WTC11 (cell line): ENCODE measurements at regions not wholly inside any gene's neighbourhood (a gene's known extent, or its start where the extent isn't known, plus 50 kb on each side); places are given as distances from the start of the nearest gene placed in this dataset.

Source experiments
- ATAC-seq: fragments of 200-7000 bp; cut with Tn5 transposase; 2 replicates; pipeline ENCODE4 v1.10.0; 2021; ENCODE audit warnings: mild to moderate bottlenecking, moderate library complexity
- CTCF ChIA-PET: fragments of 300-600 bp; sonication (Branson Sonifier 250); formaldehyde crosslinking; loops from one replicate; lab custom pipeline; 2021; ENCODE audit warnings: antibody characterized with exemption; lab: Charles Lee
- POLR2A ChIA-PET: fragments of 350-600 bp; sonication (Branson Sonifier 250); formaldehyde crosslinking; loops from one replicate; lab custom pipeline; 2021; ENCODE audit warnings: antibody characterized with exemption; lab: Charles Lee
- DNase-seq: peaks from one replicate; pipeline ENCODE4 v3.0.0; 2021; ENCODE audit warnings: low spot score
- H3K27ac Mint-ChIP-seq: 2 replicates; pipeline ENCODE4 v1.8.0; 2021; ENCODE audit warnings: mixed read lengths
- H3K27me3 Mint-ChIP-seq: 2 replicates; pipeline ENCODE4 v1.8.0; 2021; ENCODE audit warnings: low read depth, mild to moderate bottlenecking, moderate library complexity, mixed read lengths
- H3K36me3 Mint-ChIP-seq: 2 replicates; pipeline ENCODE4 v1.8.0; 2021; ENCODE audit warnings: mixed read lengths
- H3K4me1 Mint-ChIP-seq: 2 replicates; pipeline ENCODE4 v1.8.0; 2022; ENCODE audit warnings: mixed read lengths
- H3K4me3 Mint-ChIP-seq: 2 replicates; pipeline ENCODE4 v1.8.0; 2021; ENCODE audit warnings: mild to moderate bottlenecking, moderate library complexity, mixed read lengths
- H3K9me3 Mint-ChIP-seq: 2 replicates; pipeline ENCODE4 v1.8.0; 2021; ENCODE audit warnings: mixed read lengths
- GABPB1 ChIP-seq: sonication (generic); formaldehyde crosslinking; IDR thresholded peaks from 2 replicates; pipeline ENCODE4 v1.8.1; 2023; ENCODE audit warnings: mild to moderate bottlenecking, missing genetic modification reagents
- MXD4 ChIP-seq: fragments of 250-450 bp; sonication (Bioruptor Pico); IDR thresholded peaks from 2 replicates; pipeline ENCODE4 v1.8.0; 2021; ENCODE audit warnings: mild to moderate bottlenecking, moderate library complexity, borderline replicate concordance
- NFE2L1 ChIP-seq: sonication (generic); formaldehyde crosslinking; IDR thresholded peaks from 2 replicates; pipeline ENCODE4 v1.8.1; 2023; ENCODE audit warnings: missing genetic modification reagents
- RORB ChIP-seq: fragments of 250-450 bp; sonication (Bioruptor Pico); IDR thresholded peaks from 2 replicates; pipeline ENCODE4 v1.9.0; 2021; ENCODE audit warnings: mild to moderate bottlenecking
- TEAD4 ChIP-seq: sonication (generic); formaldehyde crosslinking; IDR thresholded peaks from 2 replicates; pipeline ENCODE4 v1.8.0; 2022; ENCODE audit warnings: mild to moderate bottlenecking, missing genetic modification reagents
- ZNF396 ChIP-seq: fragments of 250-450 bp; sonication (Bioruptor Pico); IDR thresholded peaks from 2 replicates; pipeline ENCODE4 v1.8.0; 2021; ENCODE audit warnings: mild to moderate bottlenecking, moderate library complexity, borderline replicate concordance
- ZNF416 ChIP-seq: fragments of 250-450 bp; sonication (Bioruptor Pico); IDR thresholded peaks from 2 replicates; pipeline ENCODE4 v1.9.0; 2021; ENCODE audit warnings: mild to moderate bottlenecking, inconsistent platforms
- ZNF423 ChIP-seq: fragments of 250-450 bp; sonication (Bioruptor Pico); IDR thresholded peaks from 2 replicates; pipeline ENCODE4 v2.1.2; 2022; ENCODE audit warnings: mild to moderate bottlenecking, moderate library complexity
- TF ChIP-seq, protein P1 (sequence below): fragments of 250-450 bp; sonication (Bioruptor Pico); IDR thresholded peaks from 2 replicates; pipeline ENCODE4 v1.9.0; 2021; ENCODE audit warnings: moderate library complexity, mild to moderate bottlenecking, inconsistent platforms, borderline replicate concordance
- TF ChIP-seq, protein P2 (sequence below): sonication (generic); formaldehyde crosslinking; IDR thresholded peaks from 2 replicates; pipeline ENCODE4 v1.8.1; 2023; ENCODE audit warnings: mild to moderate bottlenecking, moderate library complexity, missing genetic modification reagents
- TF ChIP-seq, protein P3 (sequence below): sonication (generic); formaldehyde crosslinking; IDR thresholded peaks from 2 replicates; pipeline ENCODE4 v1.8.1; 2023; ENCODE audit warnings: mild to moderate bottlenecking, missing genetic modification reagents
- TF ChIP-seq, protein P4 (sequence below): sonication (generic); formaldehyde crosslinking; IDR thresholded peaks from 2 replicates; pipeline ENCODE4 v1.8.0; 2022; ENCODE audit warnings: mild to moderate bottlenecking, missing genetic modification reagents
- TF ChIP-seq, protein P5 (sequence below): sonication (generic); formaldehyde crosslinking; IDR thresholded peaks from 2 replicates; pipeline ENCODE4 v1.8.1; 2022; ENCODE audit warnings: missing genetic modification reagents, borderline replicate concordance
- TF ChIP-seq, protein P6 (sequence below): sonication (generic); formaldehyde crosslinking; IDR thresholded peaks from 2 replicates; pipeline ENCODE4 v1.8.0; 2023; ENCODE audit warnings: missing genetic modification reagents, mild to moderate bottlenecking, borderline replicate concordance
- TF ChIP-seq, protein P7 (sequence below): sonication (generic); formaldehyde crosslinking; conservative IDR thresholded peaks from 2 replicates; pipeline ENCODE4 v1.8.1; 2023; ENCODE audit warnings: mild to moderate bottlenecking, low read depth, missing genetic modification reagents, moderate library complexity
- TF ChIP-seq, protein P8 (sequence below): fragments of 250-450 bp; sonication (Bioruptor Pico); IDR thresholded peaks from 2 replicates; pipeline ENCODE4 v2.1.2; 2022; ENCODE audit warnings: mild to moderate bottlenecking, moderate library complexity
- TF ChIP-seq, protein P9 (sequence below): sonication (generic); formaldehyde crosslinking; IDR thresholded peaks from 2 replicates; pipeline ENCODE4 v1.8.1; 2022; ENCODE audit warnings: low read depth, missing genetic modification reagents, borderline replicate concordance
- TF ChIP-seq, protein P10 (sequence below): sonication (generic); formaldehyde crosslinking; IDR thresholded peaks from 2 replicates; pipeline ENCODE4 v1.8.1; 2022; ENCODE audit warnings: low read depth, mild to moderate bottlenecking, moderate library complexity, missing genetic modification reagents, borderline replicate concordance

DNA sequence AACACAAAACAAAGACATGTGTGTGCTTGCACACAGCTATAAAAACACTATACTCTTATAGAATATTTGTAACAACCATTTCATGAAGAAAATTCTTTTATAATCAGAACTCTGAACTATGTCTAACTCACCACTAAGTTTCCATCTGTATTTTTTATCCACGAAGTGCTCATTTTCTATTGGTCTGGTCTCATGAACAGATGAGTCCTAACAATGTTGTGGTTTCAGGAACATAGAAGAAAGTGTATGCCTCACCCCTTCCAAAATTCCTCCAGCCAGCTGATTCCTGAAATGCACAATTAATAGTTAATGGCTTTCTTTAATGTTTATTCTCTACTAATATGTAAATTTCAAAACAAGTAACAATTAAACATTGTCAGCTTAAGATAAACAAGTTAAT is 325.3 kb upstream of the GRAMD2B start (continued):
- TF ChIP-seq, protein P1, sequence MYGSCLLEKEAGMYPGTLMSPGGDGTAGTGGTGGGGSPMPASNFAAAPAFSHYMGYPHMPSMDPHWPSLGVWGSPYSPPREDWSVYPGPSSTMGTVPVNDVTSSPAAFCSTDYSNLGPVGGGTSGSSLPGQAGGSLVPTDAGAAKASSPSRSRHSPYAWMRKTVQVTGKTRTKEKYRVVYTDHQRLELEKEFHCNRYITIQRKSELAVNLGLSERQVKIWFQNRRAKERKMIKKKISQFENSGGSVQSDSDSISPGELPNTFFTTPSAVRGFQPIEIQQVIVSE (CRISPR knock-in tag): no peak
- TF ChIP-seq RORB (CRISPR knock-in tag) (no peak), ZNF416 (CRISPR knock-in tag) (no peak)
- TF ChIP-seq, protein P2, sequence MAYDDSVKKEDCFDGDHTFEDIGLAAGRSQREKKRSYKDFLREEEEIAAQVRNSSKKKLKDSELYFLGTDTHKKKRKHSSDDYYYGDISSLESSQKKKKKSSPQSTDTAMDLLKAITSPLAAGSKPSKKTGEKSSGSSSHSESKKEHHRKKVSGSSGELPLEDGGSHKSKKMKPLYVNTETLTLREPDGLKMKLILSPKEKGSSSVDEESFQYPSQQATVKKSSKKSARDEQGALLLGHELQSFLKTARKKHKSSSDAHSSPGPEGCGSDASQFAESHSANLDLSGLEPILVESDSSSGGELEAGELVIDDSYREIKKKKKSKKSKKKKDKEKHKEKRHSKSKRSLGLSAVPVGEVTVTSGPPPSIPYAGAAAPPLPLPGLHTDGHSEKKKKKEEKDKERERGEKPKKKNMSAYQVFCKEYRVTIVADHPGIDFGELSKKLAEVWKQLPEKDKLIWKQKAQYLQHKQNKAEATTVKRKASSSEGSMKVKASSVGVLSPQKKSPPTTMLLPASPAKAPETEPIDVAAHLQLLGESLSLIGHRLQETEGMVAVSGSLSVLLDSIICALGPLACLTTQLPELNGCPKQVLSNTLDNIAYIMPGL (CRISPR knock-in tag): no peak
- TF ChIP-seq, protein P3, sequence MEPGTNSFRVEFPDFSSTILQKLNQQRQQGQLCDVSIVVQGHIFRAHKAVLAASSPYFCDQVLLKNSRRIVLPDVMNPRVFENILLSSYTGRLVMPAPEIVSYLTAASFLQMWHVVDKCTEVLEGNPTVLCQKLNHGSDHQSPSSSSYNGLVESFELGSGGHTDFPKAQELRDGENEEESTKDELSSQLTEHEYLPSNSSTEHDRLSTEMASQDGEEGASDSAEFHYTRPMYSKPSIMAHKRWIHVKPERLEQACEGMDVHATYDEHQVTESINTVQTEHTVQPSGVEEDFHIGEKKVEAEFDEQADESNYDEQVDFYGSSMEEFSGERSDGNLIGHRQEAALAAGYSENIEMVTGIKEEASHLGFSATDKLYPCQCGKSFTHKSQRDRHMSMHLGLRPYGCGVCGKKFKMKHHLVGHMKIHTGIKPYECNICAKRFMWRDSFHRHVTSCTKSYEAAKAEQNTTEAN (CRISPR knock-in tag): no peak
- TF ChIP-seq, protein P4, sequence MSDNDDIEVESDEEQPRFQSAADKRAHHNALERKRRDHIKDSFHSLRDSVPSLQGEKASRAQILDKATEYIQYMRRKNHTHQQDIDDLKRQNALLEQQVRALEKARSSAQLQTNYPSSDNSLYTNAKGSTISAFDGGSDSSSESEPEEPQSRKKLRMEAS (CRISPR knock-in tag): no peak
- TF ChIP-seq, protein P5, sequence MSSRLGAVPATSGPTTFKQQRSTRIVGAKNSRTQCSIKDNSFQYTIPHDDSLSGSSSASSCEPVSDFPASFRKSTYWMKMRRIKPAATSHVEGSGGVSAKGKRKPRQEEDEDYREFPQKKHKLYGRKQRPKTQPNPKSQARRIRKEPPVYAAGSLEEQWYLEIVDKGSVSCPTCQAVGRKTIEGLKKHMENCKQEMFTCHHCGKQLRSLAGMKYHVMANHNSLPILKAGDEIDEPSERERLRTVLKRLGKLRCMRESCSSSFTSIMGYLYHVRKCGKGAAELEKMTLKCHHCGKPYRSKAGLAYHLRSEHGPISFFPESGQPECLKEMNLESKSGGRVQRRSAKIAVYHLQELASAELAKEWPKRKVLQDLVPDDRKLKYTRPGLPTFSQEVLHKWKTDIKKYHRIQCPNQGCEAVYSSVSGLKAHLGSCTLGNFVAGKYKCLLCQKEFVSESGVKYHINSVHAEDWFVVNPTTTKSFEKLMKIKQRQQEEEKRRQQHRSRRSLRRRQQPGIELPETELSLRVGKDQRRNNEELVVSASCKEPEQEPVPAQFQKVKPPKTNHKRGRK: no peak

DNA sequence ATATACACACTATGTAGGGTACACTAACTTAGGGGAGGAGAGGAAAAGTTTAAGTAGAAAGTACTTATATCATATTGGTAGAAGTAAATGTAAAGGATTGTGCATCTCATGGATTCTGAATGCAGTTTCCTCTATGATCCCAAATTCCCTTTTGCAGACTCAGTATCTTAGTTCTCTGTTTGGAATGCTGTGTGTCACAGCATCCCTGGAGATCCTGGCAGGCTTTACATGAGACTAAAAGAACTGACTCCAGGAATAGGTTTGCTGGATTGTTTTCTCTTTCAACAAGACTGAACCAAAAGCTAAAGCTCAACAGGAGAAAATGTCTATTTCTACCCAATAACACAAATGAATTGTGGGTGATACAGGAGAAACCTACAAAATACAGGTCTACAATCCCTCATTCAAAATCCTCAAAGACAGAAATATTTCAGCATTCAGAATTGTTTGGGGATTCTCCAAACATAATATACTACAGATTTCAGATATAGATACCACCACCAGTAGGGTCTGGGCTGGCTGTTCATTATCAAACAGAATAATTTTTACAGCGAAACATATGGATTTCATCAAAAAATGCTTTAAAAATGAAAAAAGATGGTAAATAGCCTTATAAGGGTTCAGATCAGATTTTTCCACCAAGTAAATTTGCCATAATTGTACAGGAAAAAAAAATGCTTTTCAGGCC is 324.7 kb upstream of the GRAMD2B start:
- ChIA-PET POLR2A (no interaction called here), CTCF (no interaction called here)
- no peak for ATAC-seq
- peaks cover 18% of the 10 kb centered on the region for H3K9me3 Mint-ChIP-seq
- DNase-seq: no peak
- H3K27me3 Mint-ChIP-seq: no peaks in the 10 kb centered on the region
- peaks cover 9% of the 10 kb centered on the region for H3K4me1 Mint-ChIP-seq
- peaks cover 11% of the 10 kb centered on the region for H3K36me3 Mint-ChIP-seq
- H3K27ac Mint-ChIP-seq: no peak overlapping the region
- H3K4me3 Mint-ChIP-seq: no peak overlapping the region
- TF ChIP-seq MXD4 (CRISPR knock-in tag) (no peak), ZNF396 (CRISPR knock-in tag) (no peak), ZNF423 (CRISPR knock-in tag) (no peak), TEAD4 (CRISPR knock-in tag) (no peak), NFE2L1 (CRISPR knock-in tag) (no peak), GABPB1 (no peak)
- TF ChIP-seq, protein P6, sequence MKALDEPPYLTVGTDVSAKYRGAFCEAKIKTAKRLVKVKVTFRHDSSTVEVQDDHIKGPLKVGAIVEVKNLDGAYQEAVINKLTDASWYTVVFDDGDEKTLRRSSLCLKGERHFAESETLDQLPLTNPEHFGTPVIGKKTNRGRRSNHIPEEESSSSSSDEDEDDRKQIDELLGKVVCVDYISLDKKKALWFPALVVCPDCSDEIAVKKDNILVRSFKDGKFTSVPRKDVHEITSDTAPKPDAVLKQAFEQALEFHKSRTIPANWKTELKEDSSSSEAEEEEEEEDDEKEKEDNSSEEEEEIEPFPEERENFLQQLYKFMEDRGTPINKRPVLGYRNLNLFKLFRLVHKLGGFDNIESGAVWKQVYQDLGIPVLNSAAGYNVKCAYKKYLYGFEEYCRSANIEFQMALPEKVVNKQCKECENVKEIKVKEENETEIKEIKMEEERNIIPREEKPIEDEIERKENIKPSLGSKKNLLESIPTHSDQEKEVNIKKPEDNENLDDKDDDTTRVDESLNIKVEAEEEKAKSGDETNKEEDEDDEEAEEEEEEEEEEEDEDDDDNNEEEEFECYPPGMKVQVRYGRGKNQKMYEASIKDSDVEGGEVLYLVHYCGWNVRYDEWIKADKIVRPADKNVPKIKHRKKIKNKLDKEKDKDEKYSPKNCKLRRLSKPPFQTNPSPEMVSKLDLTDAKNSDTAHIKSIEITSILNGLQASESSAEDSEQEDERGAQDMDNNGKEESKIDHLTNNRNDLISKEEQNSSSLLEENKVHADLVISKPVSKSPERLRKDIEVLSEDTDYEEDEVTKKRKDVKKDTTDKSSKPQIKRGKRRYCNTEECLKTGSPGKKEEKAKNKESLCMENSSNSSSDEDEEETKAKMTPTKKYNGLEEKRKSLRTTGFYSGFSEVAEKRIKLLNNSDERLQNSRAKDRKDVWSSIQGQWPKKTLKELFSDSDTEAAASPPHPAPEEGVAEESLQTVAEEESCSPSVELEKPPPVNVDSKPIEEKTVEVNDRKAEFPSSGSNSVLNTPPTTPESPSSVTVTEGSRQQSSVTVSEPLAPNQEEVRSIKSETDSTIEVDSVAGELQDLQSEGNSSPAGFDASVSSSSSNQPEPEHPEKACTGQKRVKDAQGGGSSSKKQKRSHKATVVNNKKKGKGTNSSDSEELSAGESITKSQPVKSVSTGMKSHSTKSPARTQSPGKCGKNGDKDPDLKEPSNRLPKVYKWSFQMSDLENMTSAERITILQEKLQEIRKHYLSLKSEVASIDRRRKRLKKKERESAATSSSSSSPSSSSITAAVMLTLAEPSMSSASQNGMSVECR (CRISPR knock-in tag): no peak
- TF ChIP-seq, protein P7, sequence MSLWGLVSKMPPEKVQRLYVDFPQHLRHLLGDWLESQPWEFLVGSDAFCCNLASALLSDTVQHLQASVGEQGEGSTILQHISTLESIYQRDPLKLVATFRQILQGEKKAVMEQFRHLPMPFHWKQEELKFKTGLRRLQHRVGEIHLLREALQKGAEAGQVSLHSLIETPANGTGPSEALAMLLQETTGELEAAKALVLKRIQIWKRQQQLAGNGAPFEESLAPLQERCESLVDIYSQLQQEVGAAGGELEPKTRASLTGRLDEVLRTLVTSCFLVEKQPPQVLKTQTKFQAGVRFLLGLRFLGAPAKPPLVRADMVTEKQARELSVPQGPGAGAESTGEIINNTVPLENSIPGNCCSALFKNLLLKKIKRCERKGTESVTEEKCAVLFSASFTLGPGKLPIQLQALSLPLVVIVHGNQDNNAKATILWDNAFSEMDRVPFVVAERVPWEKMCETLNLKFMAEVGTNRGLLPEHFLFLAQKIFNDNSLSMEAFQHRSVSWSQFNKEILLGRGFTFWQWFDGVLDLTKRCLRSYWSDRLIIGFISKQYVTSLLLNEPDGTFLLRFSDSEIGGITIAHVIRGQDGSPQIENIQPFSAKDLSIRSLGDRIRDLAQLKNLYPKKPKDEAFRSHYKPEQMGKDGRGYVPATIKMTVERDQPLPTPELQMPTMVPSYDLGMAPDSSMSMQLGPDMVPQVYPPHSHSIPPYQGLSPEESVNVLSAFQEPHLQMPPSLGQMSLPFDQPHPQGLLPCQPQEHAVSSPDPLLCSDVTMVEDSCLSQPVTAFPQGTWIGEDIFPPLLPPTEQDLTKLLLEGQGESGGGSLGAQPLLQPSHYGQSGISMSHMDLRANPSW (CRISPR knock-in tag): no peak
- TF ChIP-seq, protein P8, sequence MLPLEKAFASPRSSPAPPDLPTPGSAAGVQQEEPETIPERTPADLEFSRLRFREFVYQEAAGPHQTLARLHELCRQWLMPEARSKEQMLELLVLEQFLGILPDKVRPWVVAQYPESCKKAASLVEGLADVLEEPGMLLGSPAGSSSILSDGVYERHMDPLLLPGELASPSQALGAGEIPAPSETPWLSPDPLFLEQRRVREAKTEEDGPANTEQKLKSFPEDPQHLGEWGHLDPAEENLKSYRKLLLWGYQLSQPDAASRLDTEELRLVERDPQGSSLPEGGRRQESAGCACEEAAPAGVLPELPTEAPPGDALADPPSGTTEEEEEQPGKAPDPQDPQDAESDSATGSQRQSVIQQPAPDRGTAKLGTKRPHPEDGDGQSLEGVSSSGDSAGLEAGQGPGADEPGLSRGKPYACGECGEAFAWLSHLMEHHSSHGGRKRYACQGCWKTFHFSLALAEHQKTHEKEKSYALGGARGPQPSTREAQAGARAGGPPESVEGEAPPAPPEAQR: no peak
- TF ChIP-seq, protein P9, sequence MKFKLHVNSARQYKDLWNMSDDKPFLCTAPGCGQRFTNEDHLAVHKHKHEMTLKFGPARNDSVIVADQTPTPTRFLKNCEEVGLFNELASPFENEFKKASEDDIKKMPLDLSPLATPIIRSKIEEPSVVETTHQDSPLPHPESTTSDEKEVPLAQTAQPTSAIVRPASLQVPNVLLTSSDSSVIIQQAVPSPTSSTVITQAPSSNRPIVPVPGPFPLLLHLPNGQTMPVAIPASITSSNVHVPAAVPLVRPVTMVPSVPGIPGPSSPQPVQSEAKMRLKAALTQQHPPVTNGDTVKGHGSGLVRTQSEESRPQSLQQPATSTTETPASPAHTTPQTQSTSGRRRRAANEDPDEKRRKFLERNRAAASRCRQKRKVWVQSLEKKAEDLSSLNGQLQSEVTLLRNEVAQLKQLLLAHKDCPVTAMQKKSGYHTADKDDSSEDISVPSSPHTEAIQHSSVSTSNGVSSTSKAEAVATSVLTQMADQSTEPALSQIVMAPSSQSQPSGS (CRISPR knock-in tag): no peak
- TF ChIP-seq, protein P10, sequence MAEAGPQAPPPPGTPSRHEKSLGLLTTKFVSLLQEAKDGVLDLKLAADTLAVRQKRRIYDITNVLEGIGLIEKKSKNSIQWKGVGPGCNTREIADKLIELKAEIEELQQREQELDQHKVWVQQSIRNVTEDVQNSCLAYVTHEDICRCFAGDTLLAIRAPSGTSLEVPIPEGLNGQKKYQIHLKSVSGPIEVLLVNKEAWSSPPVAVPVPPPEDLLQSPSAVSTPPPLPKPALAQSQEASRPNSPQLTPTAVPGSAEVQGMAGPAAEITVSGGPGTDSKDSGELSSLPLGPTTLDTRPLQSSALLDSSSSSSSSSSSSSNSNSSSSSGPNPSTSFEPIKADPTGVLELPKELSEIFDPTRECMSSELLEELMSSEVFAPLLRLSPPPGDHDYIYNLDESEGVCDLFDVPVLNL (CRISPR knock-in tag): no peak
